ENCODE measurements at regions not wholly inside any gene's neighbourhood (a gene's known extent, or its start where the extent isn't known, plus 50 kb on each side); places are given as distances from the start of the nearest gene placed in this dataset.

GRCh38 chr2:17056236-17056635 is 390.6 kb upstream of the CYRIA start:
- no peak overlapping the region for H3K4me3 ChIP-seq
- TF ChIP-seq, protein P1, sequence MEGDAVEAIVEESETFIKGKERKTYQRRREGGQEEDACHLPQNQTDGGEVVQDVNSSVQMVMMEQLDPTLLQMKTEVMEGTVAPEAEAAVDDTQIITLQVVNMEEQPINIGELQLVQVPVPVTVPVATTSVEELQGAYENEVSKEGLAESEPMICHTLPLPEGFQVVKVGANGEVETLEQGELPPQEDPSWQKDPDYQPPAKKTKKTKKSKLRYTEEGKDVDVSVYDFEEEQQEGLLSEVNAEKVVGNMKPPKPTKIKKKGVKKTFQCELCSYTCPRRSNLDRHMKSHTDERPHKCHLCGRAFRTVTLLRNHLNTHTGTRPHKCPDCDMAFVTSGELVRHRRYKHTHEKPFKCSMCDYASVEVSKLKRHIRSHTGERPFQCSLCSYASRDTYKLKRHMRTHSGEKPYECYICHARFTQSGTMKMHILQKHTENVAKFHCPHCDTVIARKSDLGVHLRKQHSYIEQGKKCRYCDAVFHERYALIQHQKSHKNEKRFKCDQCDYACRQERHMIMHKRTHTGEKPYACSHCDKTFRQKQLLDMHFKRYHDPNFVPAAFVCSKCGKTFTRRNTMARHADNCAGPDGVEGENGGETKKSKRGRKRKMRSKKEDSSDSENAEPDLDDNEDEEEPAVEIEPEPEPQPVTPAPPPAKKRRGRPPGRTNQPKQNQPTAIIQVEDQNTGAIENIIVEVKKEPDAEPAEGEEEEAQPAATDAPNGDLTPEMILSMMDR (IDR thresholded peaks at IDR 0.05), result no peak
- H3K4me1 ChIP-seq, result no peaks in the 10 kb centered on the region
- H3K9me3 ChIP-seq, result no peaks in the 10 kb centered on the region
- no peaks in the 10 kb centered on the region for H3K27me3 ChIP-seq
- DNase-seq (ENCODE audit: low spot score), result no peak
- no peaks in the 10 kb centered on the region for H3K36me3 ChIP-seq
- no peak overlapping the region for H3K27ac ChIP-seq

- Histone ChIP-seq H3K27me3 (no peaks in the 10 kb centered on the region), H3K36me3 (no peaks in the 10 kb centered on the region), H3K9me3 (no peaks in the 10 kb centered on the region), H3K27ac (no peak overlapping the region), H3K4me3 (no peak overlapping the region), H3K4me1 (no peaks in the 10 kb centered on the region)
- no peak for DNase-seq (ENCODE audit: low spot score)
- TF ChIP-seq, protein P1 (IDR thresholded peaks at IDR 0.05), result no peak
These were observed 386.4 kb upstream of the CYRIA start for GRCh38 chr2:17052001-17052400.

DNA sequence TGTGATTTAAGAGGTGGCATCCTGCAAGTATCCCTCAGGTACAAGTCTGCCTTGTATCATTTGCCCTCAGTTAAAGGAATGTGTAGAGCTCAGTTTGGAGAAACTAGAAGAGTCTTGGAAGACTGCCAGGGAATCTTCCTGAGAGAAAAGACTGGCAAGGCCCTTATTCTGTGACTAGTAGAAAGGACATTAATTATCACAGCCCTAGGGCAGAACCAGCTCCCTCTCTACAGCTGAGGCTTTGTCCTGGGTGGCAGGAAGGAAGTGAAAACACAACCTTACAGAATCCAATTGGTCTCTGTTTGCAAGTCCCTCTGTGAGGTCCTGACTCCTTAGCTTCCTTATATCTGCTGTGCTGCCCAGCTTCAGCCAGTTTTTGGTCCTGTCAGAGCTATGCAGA is 385.9 kb upstream of the CYRIA start:
- TF ChIP-seq, protein P1 (IDR thresholded peaks at IDR 0.05), result no peak
- no peaks in the 10 kb centered on the region for H3K9me3 ChIP-seq
- H3K27me3 ChIP-seq, result no peaks in the 10 kb centered on the region

DNA sequence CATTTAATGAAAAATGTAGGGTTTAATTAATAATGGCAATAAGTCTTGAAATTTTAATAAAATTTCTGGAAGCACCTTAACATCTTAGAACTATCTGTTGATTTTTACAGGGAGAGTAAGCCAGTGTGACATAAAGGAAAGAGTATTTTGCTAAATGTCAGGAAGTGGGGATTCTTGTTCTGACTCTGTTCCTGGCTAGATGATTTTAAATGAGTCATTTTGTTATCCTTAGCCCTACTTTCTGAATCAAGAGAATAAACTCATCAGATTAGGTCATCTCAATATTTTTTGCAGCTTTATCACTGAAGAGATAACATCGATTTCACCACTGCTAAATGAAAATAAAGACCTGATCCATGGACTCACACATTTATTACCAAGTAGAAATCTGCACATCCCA is 377.5 kb upstream of the CYRIA start:
- Histone ChIP-seq H3K9me3 (no peaks in the 10 kb centered on the region), H3K27me3 (no peaks in the 10 kb centered on the region), H3K36me3 (no peaks in the 10 kb centered on the region), H3K27ac (no peak overlapping the region), H3K4me3 (no peak overlapping the region), H3K4me1 (no peaks in the 10 kb centered on the region)
- no peak for DNase-seq (ENCODE audit: low spot score)
- TF ChIP-seq, protein P1 (IDR thresholded peaks at IDR 0.05), result no peak

More for the DNA sequence above, 385.9 kb upstream of the CYRIA start:
- H3K27ac ChIP-seq, result no peak overlapping the region
- no peaks in the 10 kb centered on the region for H3K4me1 ChIP-seq
- no peak overlapping the region for H3K4me3 ChIP-seq
- H3K36me3 ChIP-seq, result no peaks in the 10 kb centered on the region
- no peak for DNase-seq (ENCODE audit: low spot score)

DNA sequence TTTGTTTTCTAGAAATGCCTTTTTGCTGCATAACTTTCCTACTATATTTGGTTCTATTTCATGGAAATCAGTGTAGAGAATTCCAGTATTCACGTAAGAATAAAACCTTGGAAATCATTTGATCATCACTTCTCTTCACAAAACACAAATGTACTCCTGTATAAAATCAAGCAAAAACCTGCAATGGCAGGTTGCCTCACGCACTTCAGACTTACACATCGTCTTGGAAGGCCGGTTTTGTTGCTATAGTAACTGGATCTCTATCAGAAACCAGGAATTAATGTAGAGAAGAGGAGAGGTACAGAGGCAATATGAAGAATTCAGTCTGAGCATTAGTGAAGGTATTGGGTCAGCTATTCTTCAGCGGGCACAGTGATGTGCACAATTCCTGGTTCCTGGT is 370.7 kb upstream of the CYRIA start:
- Histone ChIP-seq H3K9me3 (no peaks in the 10 kb centered on the region), H3K36me3 (no peaks in the 10 kb centered on the region), H3K4me1 (no peaks in the 10 kb centered on the region), H3K27me3 (no peaks in the 10 kb centered on the region), H3K4me3 (no peak overlapping the region), H3K27ac (no peak overlapping the region)
- no peak for DNase-seq (ENCODE audit: low spot score)
- TF ChIP-seq, protein P1 (IDR thresholded peaks at IDR 0.05), result no peak

DNA sequence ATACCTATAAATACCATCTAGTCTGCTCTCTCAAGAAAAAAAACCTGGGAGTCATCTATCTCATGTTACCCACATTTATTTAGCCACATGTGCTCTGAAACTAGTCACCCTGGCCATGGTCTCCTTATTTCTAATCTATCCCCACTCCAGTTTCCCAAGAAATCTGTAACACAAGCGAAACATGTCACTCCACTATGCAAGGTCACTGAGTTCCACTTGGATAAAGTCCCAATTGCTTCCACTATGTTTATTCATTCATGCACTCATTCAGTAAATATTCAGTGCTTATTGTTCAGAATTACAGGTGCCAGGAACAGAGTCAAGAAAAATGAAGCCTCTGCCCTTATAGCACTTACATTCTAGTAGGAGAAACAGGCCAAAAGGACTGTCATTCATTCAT is 369.4 kb upstream of the CYRIA start:
- Histone ChIP-seq H3K36me3 (no peaks in the 10 kb centered on the region), H3K4me1 (no peaks in the 10 kb centered on the region), H3K9me3 (no peaks in the 10 kb centered on the region), H3K27ac (no peak overlapping the region), H3K27me3 (no peaks in the 10 kb centered on the region), H3K4me3 (no peak overlapping the region)
- DNase-seq (ENCODE audit: low spot score), result no peak
- TF ChIP-seq, protein P1 (IDR thresholded peaks at IDR 0.05), result no peak

Measured in right atrium auricular region (tissue), 2 donors.